Astrocyte of the cerebellum (primary cell): ENCODE measurements at regions not wholly inside any gene's neighbourhood (a gene's known extent, or its start where the extent isn't known, plus 50 kb on each side); places are given as distances from the start of the nearest gene placed in this dataset.

Source experiments
- DNase-seq: peaks from one replicate; pipeline ENCODE4 v3.0.0-alpha.2; 2011; ENCODE audit warnings: low read depth
- H3K4me3 ChIP-seq: 2 replicates; pipeline ENCODE4 v1.5.1; 2011; ENCODE audit warnings: mild to moderate bottlenecking, low read depth, low read length, moderate library complexity
- CTCF ChIP-seq: IDR thresholded peaks from 2 replicates; pipeline ENCODE4 v1.5.1; 2012; ENCODE audit warnings: low read length, low read depth, moderate library complexity, mild to moderate bottlenecking; ENCODE audit errors: missing control alignments
- in situ Hi-C: cut with HindIII; loops from 2 replicates; pipeline ENCODE4 v1.10.0; 2017; ENCODE audit warnings: low sequenced_read_pairs

DNA sequence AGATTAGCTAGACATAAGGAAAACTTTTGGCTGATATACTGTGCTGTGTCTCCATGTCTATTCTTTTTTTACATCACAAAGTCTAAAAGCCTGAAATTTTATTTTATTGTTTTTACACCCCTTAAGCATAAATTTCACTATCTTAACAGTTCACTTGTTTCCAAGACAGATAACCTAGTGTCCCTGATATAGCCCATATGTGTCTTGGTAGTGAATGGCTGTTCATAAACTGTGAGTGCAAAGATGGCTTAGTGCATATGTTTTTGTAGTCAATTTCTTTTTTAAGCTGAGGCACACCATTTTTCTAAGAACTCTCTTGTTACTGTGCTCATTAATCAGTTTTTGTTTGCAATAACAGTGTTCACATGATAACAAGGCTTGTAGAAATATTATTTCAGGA lies 381.1 kb downstream of the OXSM start:
- DNase-seq, result no peak
- in situ Hi-C loops, result no loop called here
- TF ChIP-seq CTCF, result no peak
- no peak overlapping the region for H3K4me3 ChIP-seq

DNA sequence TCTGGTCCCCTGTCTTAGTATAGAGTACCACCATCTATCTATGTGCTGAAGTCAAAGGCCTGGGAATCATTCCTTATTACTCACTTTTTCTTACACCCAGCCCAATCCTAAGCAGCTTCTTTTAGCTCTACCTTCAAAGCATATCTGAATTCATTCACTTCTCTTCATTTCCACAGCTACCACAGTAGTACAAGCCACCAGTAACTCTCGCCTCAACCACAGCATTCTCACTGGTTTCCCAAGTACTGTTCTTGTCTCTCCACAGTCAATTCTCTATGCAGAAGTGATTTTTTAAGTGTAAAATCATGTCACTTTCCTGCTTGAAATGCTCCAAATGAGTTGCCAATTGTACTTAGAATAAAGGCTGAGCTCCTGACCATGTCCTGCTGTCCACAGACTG lies 401.7 kb downstream of the OXSM start:
- no peak for TF ChIP-seq CTCF
- in situ Hi-C loops, result no loop called here
- DNase-seq, result no peak
- no peak overlapping the region for H3K4me3 ChIP-seq

DNA sequence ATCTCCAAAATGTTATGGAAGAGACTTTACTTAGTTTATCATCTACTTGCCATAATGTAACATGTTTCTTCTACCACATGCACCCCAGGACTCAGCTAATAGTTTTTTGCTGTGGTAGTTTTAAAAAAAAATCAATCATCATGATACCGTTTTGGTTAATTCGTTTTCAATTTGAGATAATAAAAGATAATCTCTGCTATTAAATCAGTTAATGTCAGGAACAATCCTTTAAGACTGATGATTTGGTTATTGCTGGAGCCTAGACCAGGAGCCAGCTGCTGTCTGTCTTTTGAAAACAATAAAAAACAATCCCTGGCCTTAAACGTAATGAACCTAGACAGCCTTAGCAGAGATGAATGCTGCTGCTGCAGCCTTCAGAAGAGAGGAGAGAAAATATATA lies 403.7 kb downstream of the OXSM start:
- in situ Hi-C loops, result no loop called here
- TF ChIP-seq CTCF, result no peak
- no peak for DNase-seq
- no peak overlapping the region for H3K4me3 ChIP-seq

DNA sequence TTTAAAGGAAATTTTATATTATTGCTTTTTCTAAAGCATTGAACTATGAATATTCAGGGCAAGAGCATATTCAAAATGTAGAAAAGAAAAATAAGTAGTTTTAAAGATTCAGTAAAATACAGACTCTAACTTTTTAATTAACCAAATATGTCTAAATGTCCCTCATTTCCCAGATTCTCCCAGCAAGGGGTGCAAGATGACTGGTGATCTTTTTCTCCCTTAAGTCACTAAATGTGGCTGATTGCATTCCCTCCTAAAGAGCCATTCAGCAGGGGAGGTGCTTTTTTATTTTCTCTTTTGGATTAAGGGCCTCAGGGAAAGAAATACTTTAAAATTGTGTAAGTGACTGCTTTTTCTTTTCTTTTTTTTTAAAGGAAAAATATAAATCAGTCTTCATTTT lies 406.9 kb downstream of the OXSM start:
- in situ Hi-C loops, result no loop called here
- H3K4me3 ChIP-seq, result no peak overlapping the region
- DNase-seq, result no peak
- TF ChIP-seq CTCF, result no peak

GRCh38 chr3:26198609-26199008 lies 408.7 kb downstream of the OXSM start:
- TF ChIP-seq CTCF, result no peak
- H3K4me3 ChIP-seq, result no peak overlapping the region
- DNase-seq, result no peak
- in situ Hi-C loops, result no loop called here

DNA sequence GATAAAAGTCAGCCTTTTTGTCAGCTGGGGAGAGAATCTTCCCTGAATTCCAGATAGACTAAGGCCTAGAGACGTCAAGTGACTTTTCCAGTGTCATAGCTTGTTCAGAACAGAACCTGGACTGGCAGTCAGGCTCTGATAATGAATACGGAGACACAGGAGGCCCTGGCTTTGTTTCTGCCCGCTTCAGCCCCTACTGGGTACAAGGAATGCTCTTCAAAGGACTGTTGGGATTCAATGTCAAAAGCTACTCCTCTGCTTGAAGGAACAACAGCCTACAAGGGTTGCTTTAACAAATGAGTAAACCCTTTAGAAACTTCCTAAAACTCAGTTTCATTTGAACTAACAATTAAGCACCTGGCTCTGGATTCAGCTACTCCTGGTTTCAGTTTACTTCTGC lies 412.3 kb downstream of the OXSM start:
- H3K4me3 ChIP-seq, result no peak overlapping the region
- no peak for TF ChIP-seq CTCF
- no peak for DNase-seq
- in situ Hi-C loops, result no loop called here

DNA sequence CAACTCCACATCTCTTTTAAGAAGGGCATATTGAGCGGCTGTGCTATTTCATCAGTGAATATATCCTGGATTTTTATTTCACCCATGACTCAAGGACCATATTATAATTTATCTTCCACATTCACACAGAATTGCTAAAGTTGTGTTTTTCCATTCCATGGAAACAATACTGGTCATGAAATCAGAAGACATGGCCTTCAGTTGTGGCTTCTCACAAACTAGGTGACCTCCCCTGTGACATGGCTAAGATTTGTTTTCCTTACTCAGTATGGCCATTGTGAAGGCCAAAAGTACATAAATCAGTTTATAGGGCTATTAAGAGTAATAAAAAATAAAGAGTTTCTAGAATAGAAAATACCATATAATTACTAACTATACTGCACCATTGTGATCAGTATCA lies 415.6 kb downstream of the OXSM start:
- no peak for DNase-seq
- TF ChIP-seq CTCF, result no peak
- in situ Hi-C loops, result no loop called here

More for the DNA sequence above, 415.6 kb downstream of the OXSM start:
- H3K4me3 ChIP-seq, result no peak overlapping the region
